Jurkat, Clone E6-1 (cell line): ENCODE measurements at regions not wholly inside any gene's neighbourhood (a gene's known extent, or its start where the extent isn't known, plus 50 kb on each side); places are given as distances from the start of the nearest gene placed in this dataset.

ENCODE experiments used
- DNase-seq: peaks from one replicate; pipeline ENCODE4 v3.0.0-alpha.2; 2011; ENCODE audit warnings: low read depth, low spot score
- H3K4me3 ChIP-seq: 2 replicates; pipeline ENCODE4 v1.5.1; 2011; ENCODE audit warnings: mild to moderate bottlenecking, low read length, control low read depth, moderate library complexity

- DNase-seq = no peak
- H3K4me3 ChIP-seq = no peak overlapping the region
Observed at GRCh38 chr10:130393342-130393741, 257.2 kb downstream of the GLRX3 start.

- no peak overlapping the region for H3K4me3 ChIP-seq
- DNase-seq = no peak
Observed at GRCh38 chr10:130394832-130395231, 258.6 kb downstream of the GLRX3 start.

GRCh38 chr10:130395248-130395936 is 259.2 kb downstream of the GLRX3 start:
- DNase-seq = no peak
- H3K4me3 ChIP-seq = no peak overlapping the region

- no peak for DNase-seq
- no peak overlapping the region for H3K4me3 ChIP-seq
Observed at GRCh38 chr10:130396044-130396443, 259.9 kb downstream of the GLRX3 start.

- no peak for DNase-seq
Observed at GRCh38 chr10:130398090-130398994, 262.2 kb downstream of the GLRX3 start.

GRCh38 chr10:130399425-130399950 is 263.3 kb downstream of the GLRX3 start:
- no peak for DNase-seq
- H3K4me3 ChIP-seq = no peak overlapping the region

More at GRCh38 chr10:130398090-130398994, 262.2 kb downstream of the GLRX3 start:
- H3K4me3 ChIP-seq = no peak overlapping the region

DNA sequence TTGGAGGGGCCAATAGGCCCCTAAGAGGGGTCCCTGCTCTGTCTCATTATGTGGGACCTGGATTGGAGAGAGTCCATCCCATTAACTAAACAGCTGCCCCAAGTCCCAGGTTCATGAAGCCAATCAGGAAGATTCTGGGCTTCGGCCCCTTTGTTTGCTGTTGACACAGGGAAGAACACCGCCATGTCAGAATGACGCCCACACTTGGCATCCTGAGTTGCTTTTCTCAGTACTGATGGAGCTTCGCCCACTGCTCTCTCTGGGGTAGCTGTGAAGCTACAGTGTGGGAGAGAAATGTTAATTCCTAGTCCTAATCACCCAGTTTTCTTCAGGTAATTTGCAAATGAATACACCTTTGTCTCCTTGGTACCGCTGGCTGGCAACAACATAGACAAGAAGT is 264.7 kb downstream of the GLRX3 start:
- no peak for DNase-seq
- no peak overlapping the region for H3K4me3 ChIP-seq

GRCh38 chr10:130401860-130402765 is 265.9 kb downstream of the GLRX3 start:
- DNase-seq = no peak
- no peak overlapping the region for H3K4me3 ChIP-seq

- H3K4me3 ChIP-seq = no peak overlapping the region
- DNase-seq = no peak
Observed at GRCh38 chr10:130403153-130404075, 267.2 kb downstream of the GLRX3 start.

DNA sequence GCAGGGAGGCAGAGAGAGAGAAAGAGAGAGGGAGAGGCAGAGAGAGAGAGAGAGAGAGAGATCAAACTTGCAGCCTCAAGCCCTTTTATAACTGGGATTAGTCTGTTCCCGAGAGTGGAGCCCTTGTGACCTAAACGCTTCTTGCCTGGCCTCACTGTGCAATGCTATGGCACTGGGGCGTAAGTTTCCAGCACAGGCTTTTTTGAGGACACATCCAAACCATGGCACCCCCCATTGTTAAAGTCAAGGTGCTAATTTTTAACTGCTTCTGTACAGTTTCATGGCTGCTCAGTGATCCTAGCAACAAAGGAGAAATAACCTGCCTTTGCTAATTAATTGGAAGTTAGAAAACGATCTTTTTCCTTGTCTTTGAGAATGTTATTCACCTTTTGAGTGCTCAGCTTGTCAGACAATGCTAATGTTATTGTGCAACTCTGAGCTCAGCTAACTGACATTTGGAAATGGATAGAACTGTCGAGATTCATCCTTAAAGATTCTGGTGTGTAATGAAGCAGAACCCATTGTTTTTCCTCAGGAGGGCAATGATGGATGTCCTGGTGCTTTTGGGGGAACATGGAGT is 268.4 kb downstream of the GLRX3 start:
- DNase-seq = no peak

GRCh38 chr10:130407052-130407451 is 270.9 kb downstream of the GLRX3 start:
- no peak for DNase-seq

More for the DNA sequence above, 268.4 kb downstream of the GLRX3 start:
- no peak overlapping the region for H3K4me3 ChIP-seq

GRCh38 chr10:130409331-130409730 is 273.1 kb downstream of the GLRX3 start:
- H3K4me3 ChIP-seq = no peak overlapping the region

More at GRCh38 chr10:130407052-130407451, 270.9 kb downstream of the GLRX3 start:
- H3K4me3 ChIP-seq = no peak overlapping the region

GRCh38 chr10:130409931-130410330 is 273.7 kb downstream of the GLRX3 start:
- DNase-seq = no peak
- no peak overlapping the region for H3K4me3 ChIP-seq

More at GRCh38 chr10:130409331-130409730, 273.1 kb downstream of the GLRX3 start:
- no peak for DNase-seq

DNA sequence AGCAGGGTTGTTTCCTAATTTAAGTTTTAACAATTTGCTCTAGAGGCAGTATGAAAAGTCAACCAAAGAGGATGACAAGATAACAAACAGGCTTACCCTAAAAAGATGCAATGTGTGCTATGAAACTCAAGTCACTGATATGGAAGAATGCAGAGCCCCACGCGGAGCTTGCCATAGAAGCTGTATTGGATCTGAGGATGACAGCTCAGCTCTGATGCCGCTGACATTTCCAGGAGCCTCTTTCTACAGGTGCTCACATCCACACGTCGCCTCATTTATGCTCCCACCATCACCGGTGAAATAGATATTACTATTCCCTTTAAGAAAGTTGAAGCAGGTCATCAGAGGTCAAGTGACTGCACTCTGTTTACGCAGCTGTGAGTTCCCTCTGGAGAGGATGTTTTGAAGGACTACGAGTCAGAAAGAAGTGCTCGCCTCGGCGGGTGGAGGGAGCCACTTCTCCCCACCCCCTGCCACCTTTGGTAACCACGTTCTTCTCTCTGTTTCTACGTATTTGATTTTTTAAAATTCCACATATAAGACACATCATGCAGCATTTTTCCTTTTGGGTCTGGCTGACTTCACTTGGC is 275.4 kb downstream of the GLRX3 start:
- H3K4me3 ChIP-seq = no peak overlapping the region
- no peak for DNase-seq

DNA sequence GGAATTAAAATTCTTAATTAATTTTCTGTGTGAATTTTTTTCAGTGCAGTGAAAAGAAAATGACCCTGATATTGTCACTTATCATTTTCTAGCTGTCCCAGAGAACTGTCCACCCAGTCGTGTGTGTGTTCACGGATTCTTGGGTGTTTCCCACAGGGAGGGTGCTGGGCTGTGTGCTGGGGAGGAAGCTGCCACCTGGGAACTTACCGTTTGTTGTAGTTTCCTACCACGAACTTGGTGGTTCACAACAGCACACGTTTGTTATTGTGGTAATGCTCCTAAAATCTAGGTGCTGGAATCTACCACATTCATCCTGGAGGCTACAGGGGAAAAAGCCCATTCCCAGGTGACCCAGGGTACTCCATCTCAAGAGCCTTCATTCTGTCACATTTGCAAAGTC is 276.1 kb downstream of the GLRX3 start:
- no peak overlapping the region for H3K4me3 ChIP-seq
- DNase-seq = no peak

- DNase-seq = no peak
- H3K4me3 ChIP-seq = no peak overlapping the region
Observed at GRCh38 chr10:130416334-130417150, 280.4 kb downstream of the GLRX3 start.

DNA sequence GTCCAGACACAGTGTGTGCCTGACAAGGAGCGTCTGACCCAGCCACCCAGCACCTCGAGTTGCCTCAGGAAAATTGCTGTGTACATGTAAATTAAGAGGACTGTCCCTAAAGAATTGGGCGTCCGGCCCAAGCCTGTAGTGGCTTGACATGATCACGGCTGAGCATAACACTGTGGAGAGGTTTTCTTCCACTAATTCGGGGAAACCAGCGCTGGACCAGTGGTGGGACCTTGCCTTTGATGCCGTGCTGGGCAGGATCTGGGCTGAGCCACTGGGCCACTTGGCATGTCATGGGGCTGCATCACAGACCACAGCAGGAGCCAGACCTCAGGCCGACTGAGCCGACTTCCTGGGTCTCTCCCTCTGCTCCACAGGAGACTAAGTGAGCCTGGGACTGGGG is 282.5 kb downstream of the GLRX3 start:
- DNase-seq = no peak
- H3K4me3 ChIP-seq = no peak overlapping the region
